ENCODE measurements at regions not wholly inside any gene's neighbourhood (a gene's known extent, or its start where the extent isn't known, plus 50 kb on each side); places are given as distances from the start of the nearest gene placed in this dataset.
"Not testable (repeated sequence)": the region's sequence is repeated elsewhere in the genome, so short reads cannot be mapped to it uniquely, and the experiment has no call there.

DNA sequence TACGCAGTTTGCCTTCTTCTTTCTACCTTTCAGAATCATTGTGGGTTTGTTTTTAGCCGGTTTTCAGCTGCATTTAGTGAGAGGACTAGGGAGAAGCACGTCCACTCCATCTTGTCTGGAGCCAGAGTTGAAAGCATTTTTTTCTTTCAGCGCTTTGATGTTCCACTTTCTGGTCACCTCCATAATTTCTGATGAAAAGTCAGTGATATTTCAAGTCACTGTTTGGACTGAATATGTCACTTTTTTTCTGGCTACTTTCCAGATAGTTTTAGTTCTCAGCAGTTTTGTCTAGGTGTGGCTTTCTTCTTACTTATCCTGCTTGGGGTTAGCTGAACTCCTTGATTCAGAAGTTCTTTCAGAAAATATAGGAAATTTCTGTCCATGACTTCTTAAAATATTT is 123.9 kb upstream of the IER5L start:
- no peak for DNase-seq

DNA sequence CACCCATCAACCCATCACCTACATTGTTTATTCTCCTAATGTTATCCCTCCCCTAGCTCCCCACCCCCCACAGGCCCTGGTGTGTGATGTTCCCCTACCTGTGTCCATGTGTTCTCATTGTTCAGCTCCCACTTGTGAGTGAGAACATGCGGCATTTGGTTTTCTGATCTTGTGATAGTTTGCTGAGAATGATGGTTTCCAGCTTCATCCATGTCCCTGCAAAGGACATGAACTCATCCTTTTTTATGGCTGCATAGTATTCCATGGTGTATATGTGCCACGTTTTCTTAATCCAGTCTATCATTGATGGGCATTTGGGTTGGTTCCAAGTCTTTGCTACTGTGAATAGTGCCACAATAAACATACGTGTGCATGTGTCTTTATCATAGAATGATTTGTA is 118.1 kb upstream of the IER5L start:
- not testable (repeated sequence) for DNase-seq

DNA sequence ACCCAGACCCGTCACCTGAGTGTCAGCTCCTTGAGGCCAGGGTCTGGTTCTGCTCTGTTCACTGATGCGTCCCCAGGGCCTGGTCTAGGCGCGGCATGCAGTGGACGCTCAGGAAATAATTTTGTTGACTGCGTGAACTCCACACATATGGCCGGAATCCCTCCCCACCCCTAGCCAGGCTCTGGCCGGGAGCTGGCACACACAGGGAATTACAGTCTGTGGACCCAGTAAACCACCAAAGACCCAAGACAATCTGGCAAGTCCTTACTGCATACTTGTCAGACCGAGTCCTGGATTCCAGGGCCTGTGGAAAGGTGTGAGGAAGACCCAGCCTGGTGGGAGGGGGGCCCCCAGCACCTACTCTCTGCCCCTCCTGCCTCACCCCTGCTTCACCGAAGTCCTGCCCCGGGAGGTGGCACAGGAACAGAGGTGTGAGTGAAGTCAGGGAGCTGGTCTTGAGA is 113.0 kb upstream of the IER5L start:
- DNase-seq = no peak

DNA sequence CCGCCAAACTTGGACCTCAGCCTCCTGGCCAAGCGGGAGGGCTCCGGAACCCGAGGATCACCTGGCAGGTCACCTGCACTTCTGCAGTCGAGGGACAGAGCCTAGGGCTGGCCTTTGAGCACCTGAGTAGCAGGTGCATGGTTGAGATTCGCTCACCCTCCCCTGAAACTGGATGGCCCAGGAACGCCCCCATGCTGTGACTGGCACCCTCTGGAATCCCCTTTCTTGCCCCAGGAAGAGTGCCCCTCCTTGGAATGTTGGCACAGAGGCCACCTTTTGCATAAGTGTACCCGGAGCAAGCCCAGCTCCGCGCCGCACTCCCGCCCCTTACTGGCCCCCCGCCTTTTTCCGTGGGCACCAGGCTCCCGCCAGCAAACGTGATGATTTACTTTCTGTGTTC is 112.5 kb upstream of the IER5L start:
- DNase-seq = no peak

DNA sequence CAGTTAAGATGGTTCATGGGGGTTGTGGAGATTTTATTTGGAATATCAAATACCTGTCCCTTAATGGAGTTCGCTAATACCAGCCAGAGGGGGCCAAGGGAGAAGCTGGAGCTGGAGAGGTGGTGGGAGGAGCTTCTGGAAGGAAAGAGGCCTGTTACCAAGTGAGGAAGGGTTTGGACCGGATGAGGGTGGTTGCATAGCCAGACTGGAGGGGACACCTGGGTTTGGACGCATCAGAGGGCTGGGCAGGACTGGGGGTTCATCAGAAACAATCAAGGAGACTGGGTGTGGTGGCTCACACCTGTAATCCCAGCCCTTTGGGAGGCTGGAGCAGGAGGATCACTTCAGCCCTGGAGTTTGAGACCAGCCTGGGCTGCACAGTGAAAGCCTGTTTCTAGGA is 111.8 kb upstream of the IER5L start:
- no peak for DNase-seq

DNA sequence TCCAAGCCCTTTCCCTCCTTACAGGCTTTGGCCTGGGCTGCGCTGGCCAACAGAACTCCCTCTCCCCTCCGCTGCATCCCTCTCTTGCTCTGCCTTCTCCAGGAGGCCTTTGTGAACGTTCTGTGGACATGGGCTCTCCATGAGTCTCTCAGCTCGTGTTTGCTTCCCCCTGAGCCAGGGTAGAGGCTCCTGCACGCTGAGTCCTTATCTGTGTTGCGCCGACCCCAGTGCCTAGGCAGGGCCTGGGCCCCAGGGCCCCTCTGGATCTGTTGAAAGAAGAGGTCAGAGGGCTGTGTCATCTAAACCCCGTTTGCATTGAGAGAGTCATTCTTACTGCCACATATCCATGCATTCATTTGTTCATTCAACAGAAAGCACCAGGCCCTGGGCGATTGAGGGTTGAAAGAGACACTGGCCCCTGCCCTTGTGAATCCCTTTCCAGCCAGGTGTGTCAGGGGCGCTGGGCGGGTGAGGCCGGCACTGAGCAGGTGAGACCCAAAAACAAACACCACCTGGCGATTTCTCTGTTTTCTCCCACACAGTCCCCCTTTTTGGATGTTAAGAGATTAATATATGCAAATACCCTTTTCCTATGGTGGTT is 111.2 kb upstream of the IER5L start:
- no peak for DNase-seq

DNA sequence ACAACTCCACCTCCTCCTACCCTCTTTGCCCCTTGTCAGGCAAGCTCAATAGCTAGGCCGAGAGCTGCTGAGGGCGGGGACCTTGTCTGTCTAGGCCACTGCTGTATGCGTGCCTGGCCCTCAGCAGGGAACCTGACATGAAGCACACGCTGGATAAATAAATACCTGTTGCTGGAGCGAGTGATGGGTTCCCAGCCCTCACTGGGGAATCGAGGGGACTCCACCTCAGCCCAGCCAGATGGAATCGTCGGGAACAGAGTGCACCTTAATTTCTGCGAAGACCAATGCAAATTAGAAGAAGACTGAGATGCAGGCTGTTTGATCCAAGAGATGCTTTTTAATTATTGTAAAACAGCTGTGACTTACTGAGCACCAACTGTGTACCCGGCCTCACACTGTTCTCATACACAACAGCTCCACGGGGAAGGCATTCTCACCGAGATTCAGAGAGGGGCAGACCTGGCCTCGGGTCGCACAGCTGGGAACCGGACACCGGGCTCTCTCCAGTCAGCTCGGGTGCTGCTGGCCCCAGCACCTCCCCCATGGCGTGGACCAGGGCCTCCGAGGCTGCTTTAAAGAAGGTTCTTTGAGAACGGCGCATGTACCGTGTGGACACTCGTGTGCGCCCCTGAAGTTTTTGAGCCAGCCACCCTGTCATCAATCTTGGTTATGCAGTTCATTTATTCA is 109.7 kb upstream of the IER5L start:
- DNase-seq = no peak

DNA sequence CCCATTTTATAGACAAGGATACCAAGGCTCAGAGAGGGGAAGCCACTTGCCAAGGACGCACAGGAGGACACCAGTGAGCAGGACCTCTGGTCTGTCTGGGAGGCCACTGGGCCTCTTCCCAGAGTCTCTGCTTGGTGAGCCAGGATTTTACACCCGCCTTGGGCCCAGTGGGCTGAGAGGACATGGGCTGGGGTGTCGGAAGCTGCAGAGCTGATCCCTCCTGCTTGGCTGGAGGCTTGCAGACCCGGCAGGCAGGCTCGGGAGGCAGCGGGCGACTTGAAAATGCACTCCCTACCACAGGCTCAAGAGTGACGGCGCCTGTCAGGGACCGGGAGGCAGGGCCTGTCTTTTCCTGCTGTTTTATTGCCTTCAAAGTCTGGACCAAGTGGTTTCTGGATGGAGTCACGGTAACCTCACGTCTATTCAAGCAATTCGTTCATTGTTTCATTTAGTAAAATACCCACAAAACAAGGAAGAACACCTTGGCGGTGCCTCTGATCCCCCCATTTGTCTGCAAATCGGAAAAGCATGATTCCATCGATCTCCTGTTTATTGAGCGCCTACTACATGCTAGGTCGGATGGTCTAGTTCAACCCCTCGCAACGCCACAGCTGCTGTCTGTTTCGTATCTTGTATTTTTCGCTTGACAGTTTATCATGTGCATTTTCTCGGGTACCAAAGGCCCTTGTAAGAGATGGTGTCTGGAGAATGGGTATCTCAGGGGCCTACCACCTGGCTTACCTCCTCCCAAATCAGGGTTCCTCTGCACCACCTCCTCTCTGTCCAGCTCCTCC is 108.1 kb upstream of the IER5L start:
- DNase-seq = no peak

DNA sequence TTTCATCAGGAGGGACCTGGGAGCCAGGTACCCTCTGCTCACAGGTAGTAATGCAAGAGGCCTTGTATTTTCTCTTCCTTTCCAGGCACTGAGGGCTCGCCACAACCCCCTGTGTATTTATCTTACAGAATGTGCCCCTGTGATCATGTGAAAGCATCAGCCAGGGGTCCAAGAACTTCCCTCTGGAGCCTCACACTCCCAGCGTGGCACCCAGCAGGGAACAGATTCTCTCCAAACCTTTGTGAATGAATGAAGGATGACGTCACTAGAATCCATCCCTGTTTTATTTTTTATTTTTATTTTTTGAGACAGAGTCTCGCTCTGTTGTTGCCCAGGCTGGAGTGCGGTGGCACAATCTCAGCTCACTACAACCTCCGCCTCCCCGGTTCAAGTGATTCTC is 107.3 kb upstream of the IER5L start:
- no peak for DNase-seq

DNA sequence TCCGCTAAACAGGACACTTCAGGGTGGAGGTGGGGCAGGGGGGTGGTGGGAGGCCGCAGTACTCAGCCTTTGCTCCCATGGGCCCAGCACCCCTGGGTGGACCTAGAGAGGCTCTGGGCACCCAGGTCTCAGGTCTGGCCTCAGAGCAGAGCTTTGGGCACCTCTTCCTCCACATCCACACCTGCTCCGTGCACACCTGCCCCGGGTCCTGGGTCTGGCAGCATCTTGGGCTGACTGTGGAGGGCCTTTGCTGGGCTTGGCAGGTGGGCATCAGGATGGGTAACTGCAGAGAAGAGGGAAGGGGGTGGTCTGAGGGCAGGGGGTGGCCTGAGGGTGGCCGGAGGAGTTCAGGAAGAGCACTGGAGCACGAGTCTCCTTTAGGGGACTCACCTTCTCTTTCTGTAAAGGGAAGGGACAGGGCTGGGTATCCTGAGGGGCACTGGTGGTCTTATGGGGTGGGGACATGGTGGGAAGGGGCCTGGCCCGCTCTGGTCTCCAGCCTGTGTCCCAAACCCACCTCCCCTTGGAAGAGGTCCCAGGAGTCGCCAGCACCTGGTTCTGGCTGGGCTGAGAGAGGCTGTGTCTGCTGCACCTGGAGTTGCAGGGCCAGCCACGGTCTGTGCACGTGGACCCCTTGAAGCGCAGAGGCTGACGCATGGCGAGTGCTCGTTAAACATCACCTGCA is 106.7 kb upstream of the IER5L start:
- DNase-seq = no peak

DNA sequence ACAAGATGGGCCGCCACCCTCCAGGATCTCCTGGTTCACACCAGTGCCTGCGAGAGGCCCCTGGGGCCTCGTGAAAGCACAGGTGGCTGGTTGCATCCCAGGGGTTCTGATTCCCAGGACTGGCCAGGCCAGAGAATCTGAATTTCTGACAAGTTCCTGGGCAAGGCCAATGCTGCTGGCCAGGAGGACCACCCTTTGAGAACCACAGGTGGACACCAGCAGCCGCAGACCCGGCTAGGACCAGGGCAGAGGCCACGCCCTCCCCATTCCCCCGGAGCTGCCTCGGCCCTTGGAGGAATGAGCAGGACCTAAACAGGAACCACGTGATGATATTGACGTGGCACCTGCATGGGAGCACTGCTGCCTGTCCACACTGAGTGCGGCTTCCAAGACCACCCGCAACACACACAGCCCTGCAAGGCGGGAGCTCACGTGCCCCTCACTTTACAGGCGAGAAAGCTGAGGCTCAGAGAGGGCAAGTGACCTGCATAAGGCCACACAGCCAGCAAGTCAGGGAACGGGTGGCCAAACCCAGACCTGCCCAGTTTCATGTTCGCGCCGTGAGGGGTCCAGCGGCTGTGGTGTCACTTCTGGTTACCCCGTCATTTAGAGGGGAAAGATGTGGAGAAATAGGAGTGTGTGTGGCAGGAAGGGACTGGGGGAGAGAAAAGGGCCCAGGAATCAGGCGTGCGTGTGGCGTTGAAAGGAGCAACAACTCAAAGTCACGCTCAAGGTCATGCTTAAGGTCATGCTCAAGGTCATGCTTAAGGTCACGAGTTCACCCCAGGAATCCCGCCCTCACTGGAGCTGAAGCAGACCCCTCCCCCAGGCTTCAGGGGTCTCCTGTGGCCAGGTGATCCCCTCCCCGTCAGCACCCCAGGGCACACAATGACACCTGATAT is 105.9 kb upstream of the IER5L start:
- DNase-seq = no peak

DNA sequence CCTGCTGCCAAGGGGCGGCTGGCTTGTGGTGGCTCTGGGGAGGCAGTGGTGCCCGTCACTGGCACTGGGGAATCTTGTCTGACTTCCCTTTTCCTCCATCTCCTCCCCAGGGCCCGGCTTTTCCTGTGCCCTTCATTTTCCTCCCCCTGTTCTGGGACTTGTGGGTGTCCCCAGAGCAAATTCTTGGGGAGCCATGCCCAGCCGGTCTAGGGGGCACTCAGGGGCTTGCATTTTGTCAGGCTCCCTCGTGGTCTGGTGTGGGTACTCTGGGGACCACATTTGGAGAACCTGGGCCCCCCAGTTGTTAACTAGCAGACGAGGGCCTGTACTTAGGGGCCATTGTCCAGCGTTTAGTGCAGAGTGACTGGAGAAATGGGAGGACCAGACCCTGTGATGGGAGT is 105.2 kb upstream of the IER5L start:
- no peak for DNase-seq

DNA sequence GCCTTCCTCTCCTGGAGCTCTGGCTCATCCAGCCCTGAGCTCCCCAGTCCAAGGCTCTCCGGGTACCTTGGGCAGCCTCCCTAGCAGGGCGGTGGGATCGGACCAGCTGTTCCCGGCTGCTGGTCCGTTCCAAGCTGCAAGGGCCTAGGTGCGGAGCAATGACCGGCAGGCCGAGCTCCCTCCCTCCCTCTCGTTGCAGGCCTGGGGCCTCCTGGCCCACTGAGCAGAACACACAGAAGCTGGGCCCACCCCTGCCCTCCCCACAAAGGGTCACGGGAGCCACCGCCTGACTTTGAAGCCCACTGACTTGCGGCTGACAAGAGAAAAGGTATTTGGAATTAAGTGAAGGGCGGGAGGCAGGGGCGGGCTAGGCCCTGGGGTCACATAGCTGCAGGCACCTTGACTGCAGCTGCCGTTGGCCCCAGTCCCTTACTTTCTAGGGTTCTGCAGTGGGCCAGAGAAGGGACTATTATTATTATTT is 104.7 kb upstream of the IER5L start:
- DNase-seq = no peak

DNA sequence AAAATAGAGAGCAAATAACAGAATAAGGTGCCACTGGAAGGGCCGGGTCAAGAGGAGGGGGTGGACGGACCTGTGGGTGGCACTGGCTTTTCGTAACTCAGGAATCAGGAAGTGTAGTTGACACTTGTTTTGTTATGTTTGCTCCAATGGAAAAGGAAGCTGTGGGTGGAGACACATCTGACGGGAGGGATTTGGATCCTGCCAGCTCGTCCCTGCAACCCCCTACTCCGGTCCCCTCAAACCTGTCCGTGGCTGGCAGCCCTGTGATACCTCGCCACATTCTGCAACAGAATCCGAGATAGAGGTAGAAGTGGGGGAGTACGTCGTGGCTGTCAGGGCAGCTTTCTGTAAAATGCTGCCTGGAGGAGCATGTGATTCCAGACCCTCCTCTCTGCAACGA is 104.2 kb upstream of the IER5L start:
- no peak for DNase-seq

DNA sequence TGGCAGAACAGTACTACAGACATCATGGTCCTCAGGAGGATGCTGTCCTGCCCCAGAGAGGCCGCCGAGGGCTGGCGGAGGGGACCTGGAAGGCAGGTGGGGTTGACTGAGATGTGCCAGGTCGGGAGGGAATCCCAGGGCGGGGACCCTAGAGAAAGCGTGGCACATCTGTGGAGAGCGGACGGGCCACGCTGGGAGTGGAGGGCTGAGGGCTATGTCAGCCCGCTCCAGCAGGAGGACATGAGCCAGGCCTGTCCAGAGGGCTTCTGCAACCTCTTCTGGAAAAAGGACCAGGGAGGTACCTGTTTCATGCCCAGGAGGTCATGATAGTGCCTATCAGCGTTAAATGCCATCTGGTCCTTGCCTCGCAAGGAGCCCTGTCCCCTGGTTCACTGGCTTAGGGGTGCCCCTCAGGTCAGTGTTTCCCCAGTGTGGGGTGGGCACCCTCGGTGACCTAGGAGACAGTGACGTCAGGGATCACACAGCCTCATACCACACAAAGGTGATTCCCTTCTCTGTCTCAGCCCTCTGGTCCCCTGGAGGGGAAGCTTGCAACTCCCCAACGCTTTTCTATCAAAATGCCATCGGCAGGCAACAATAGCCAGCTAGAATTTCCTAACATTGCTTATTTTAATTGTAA is 103.6 kb upstream of the IER5L start:
- DNase-seq = no peak

DNA sequence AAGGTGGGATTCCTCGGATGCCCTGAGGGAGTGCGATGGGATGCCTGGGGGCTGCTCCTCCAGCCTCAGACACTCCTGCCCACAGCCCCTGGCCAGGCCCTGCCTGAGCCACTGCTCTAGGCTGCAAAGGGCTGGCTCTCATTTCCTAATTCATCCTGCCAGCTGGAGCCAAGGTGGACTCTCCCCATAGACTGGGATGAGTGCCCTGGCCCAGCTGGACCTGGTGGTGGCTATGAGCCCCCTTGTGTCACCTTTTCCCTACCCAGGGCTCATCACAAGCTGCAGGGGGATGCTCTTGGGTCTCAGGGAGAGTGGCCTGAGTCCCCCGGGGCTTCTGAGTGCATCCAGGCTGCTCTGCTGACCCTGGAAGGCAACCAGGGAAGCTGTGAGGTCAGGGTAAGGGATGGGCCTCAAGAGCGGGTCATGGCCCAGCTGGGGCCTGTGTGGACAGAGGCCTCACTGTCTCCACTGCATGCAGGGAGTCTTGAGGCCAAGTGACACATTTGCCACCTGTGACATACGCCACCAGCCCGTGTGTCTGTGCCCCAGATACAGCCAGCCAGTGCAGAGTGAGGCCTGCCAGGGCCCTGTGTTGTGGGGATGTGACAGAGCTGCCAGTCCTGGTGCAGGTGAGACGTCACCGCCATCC is 102.7 kb upstream of the IER5L start:
- DNase-seq = no peak

DNA sequence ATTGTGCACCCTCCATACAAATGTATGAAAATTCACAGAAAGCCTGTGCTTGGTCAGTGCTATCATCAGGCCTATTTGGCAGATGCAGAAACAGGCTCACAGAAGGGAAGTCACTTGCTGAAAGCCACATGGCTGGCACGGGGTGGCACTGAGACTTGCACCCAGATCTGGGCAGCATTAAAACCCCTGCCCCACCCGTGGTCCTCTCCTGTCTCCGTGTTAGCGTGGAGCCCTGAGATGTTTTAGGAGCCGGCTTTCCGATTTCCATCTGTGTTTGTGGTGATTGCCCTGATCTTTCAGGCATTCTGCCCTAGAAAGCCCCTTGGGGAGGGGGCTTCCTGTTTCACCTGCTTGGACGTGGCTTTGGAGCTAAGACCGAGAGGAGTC is 102.2 kb upstream of the IER5L start:
- no peak for DNase-seq

DNA sequence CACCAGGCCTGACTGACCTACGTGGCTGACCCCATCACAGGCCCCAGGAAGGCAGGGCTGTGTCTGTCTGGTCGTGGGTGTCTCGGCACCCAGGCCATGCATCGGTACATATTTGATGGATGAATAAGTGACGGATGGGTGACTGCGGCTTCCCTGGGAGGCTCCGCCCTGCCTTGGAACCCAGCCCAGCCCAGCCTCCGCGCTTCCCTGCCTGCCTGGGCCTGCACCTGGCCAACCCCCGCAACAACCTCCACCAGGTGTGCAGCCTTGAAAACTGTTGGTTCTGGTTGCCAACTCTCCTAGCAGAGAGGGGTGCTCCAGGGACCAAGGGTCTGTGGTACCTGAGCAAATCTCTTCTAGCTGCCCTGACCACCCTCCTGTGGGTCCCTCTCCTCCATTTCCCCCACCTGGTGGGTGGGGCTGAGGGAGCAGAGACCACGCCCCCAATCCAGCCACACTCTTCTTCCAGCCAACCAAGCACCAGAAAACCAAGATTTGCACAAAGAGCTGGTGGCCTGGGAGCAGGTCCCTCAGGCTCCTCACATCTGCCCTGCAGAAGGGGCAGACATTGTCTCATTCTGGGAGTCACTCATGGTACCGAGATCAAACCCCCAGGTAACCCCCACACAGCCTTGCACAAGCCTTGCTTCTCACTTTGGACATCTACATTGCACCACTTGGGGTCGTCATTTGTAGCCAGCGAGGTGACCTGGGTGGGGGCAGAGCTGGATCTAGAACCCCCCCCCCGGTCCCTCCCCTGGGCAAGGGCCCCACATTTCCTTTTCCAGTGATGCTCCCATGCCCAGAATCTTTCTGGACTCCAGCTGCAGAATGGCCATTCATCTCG is 100.6 kb upstream of the IER5L start:
- no peak for DNase-seq

DNA sequence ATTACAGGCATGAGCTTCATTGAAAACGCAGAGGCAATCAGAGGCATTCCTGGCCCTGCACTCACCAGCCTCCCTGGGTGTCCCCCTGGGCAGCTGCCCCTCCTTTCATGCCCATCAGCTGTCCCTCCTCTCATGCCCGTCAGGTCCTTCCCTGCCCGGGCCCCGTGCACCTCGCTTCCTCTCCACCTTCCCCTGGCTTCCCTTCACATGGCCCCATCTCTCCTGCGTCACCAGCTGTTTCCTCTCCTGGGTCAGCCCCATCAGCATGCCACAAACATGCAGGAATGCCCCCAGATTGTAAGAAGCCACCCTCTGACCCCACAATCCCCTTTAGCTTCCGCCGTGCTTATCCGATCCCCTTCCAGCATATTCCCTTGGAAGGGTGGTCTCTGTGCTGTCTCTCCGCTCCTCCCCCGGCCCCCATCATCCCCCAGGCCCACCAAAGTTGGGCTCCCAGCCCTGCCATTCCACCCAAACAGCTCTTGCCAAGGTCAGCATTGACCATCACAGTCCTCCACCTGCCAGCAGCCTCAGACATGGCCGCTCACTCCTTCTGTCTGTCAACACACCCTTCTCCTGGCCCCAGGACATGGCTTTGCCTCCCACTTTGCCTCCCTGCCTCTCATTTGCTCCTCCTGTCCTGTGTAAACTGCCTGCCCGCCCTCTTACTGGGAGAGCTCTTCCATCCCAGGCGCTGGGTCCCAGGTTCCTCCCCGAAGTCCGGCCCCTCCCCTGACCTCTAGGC is 98.6 kb upstream of the IER5L start:
- no peak for DNase-seq
